SK-N-SH (cell line): ENCODE measurements at regions not wholly inside any gene's neighbourhood (a gene's known extent, or its start where the extent isn't known, plus 50 kb on each side); places are given as distances from the start of the nearest gene placed in this dataset.

Experiments
- CTCF ChIA-PET: fragments of 300-600, 350-600 bp; formaldehyde crosslinking; extraction: SDS; loops from one replicate; lab custom pipeline; 2021; lab: Yijun Ruan, JAX
- POLR2A ChIA-PET: fragments of 350-600 bp; sonication (Branson Sonifier 250); formaldehyde crosslinking; extraction: SDS; loops from one replicate; lab custom pipeline; 2020; ENCODE audit warnings: antibody characterized with exemption, inconsistent platforms; lab: Yijun Ruan, JAX
- DNase-seq: peaks from one replicate; pipeline ENCODE4 v3.0.0; 2012
- H2AFZ ChIP-seq: fragments of 200-600 bp; sonication (generic); 2 replicates; pipeline ENCODE4 v1.8.1; 2016; ENCODE audit warnings: antibody characterized with exemption, mild to moderate bottlenecking, low read depth
- H3F3A ChIP-seq: fragments of 200-600 bp; sonication (generic); replicated peaks from 2 replicates; pipeline ENCODE3; 2016; ENCODE audit warnings: antibody characterized with exemption, mild to moderate bottlenecking; ENCODE audit not compliant: insufficient read depth
- H3K27ac ChIP-seq, 2 experiments: fragments of 200-500 bp in 1 of 2; fragments of 200-600 bp in 1 of 2; sonication (Bioruptor generic) in 1 of 2; sonication (generic), shearing (Covaris generic) in 1 of 2; 2 replicates each; pipeline versions ENCODE4 v1.5.1 to v1.6.1; 2014 to 2016; ENCODE audit warnings: low read depth in 2 of 2, inconsistent platforms in 1 of 2, low read length in 1 of 2, mild to moderate bottlenecking in 1 of 2, mixed read lengths in 1 of 2
- H3K27me3 ChIP-seq: fragments of 200-600 bp; sonication (generic), shearing (Covaris generic); 2 replicates; pipeline ENCODE4 v1.6.1; 2016; ENCODE audit warnings: mixed run types; ENCODE audit not compliant: insufficient read depth
- H3K36me3 ChIP-seq, 2 experiments: fragments of 200-500 bp in 1 of 2; fragments of 200-600 bp in 1 of 2; sonication (Bioruptor generic) in 1 of 2; sonication (generic) in 1 of 2; replicated peaks in 1 of 2; 2 replicates each; pipeline versions ENCODE3 to v1.5.1; 2014 to 2016; ENCODE audit warnings: low read length in 1 of 2, mild to moderate bottlenecking in 1 of 2; ENCODE audit not compliant: insufficient read depth in 2 of 2, control insufficient read depth in 1 of 2
- H3K4me1 ChIP-seq, 2 experiments: fragments of 200-500 bp in 1 of 2; fragments of 200-600 bp in 1 of 2; sonication (Bioruptor generic) in 1 of 2; sonication (generic), shearing (Covaris generic) in 1 of 2; 2 replicates each; pipeline versions ENCODE4 v1.5.1 to v1.6.1; 2014 to 2016; ENCODE audit warnings: low read depth in 1 of 2, low read length in 1 of 2, mixed run types in 1 of 2; ENCODE audit not compliant: insufficient read depth in 2 of 2, control insufficient read depth in 1 of 2
- H3K4me2 ChIP-seq: fragments of 200-600 bp; sonication (generic), shearing (Covaris generic); 2 replicates; pipeline ENCODE4 v1.6.1; 2017; ENCODE audit warnings: mixed run types
- H3K4me3 ChIP-seq, 2 experiments: fragments of 200-500 bp in 1 of 2; fragments of 200-600 bp in 1 of 2; sonication (Bioruptor generic) in 1 of 2; sonication (generic), shearing (Covaris generic) in 1 of 2; 2 replicates each; pipeline versions ENCODE4 v1.5.1 to v1.8.1; 2014 to 2016; ENCODE audit warnings: low read depth in 2 of 2, inconsistent platforms in 1 of 2, low read length in 1 of 2, mild to moderate bottlenecking in 1 of 2, mixed read lengths in 1 of 2, moderate library complexity in 1 of 2
- H3K79me2 ChIP-seq: fragments of 200-600 bp; sonication (generic); 2 replicates; pipeline ENCODE4 v1.8.1; 2017; ENCODE audit warnings: mild to moderate bottlenecking; ENCODE audit not compliant: insufficient read depth
- H3K9ac ChIP-seq: fragments of 200-600 bp; sonication (generic); 2 replicates; pipeline ENCODE4 v1.6.1; 2017; ENCODE audit warnings: mixed run types
- H3K9me2 ChIP-seq: fragments of 200-600 bp; sonication (generic); 2 replicates; pipeline ENCODE4 v1.6.1; 2017; ENCODE audit warnings: mixed run types
- H3K9me3 ChIP-seq: fragments of 200-600 bp; sonication (generic); 2 replicates; pipeline ENCODE4 v1.6.1; 2017; ENCODE audit warnings: mixed run types, mild to moderate bottlenecking, moderate library complexity
- H4K20me1 ChIP-seq: fragments of 200-600 bp; sonication (generic); 2 replicates; pipeline ENCODE4 v1.6.1; 2017; ENCODE audit warnings: mild to moderate bottlenecking, mixed run types; ENCODE audit not compliant: insufficient read depth
- ELF1 ChIP-seq: IDR thresholded peaks from 2 replicates; pipeline ENCODE4 v1.4.0; 2012
- EZH2phosphoT487 ChIP-seq: fragments of 200-600 bp; sonication (generic); IDR thresholded peaks from 2 replicates; pipeline ENCODE4 v1.6.1; 2017; ENCODE audit warnings: low read depth, mixed run types, mild to moderate bottlenecking, antibody characterized with exemption, moderate library complexity, borderline replicate concordance
- GATA2 ChIP-seq: sonication (generic); formaldehyde crosslinking; IDR thresholded peaks from 2 replicates; pipeline ENCODE4 v1.5.0; 2020; ENCODE audit warnings: mild to moderate bottlenecking, missing genetic modification reagents
- JUND ChIP-seq: IDR thresholded peaks from 2 replicates; pipeline ENCODE4 v1.4.0; 2012
- MEF2A ChIP-seq: IDR thresholded peaks from 2 replicates; pipeline ENCODE4 v1.4.0; 2012; ENCODE audit warnings: low read depth, borderline replicate concordance
- NRF1 ChIP-seq: IDR thresholded peaks from 2 replicates; pipeline ENCODE4 v1.6.1; 2012; ENCODE audit warnings: low read depth, mild to moderate bottlenecking, low read length
- RAD21 ChIP-seq: IDR thresholded peaks from 2 replicates; pipeline ENCODE4 v1.6.1; 2012; ENCODE audit warnings: mild to moderate bottlenecking, low read length
- SIN3A ChIP-seq: IDR thresholded peaks from 2 replicates; pipeline ENCODE4 v1.6.1; 2012; ENCODE audit warnings: low read depth, mild to moderate bottlenecking, low read length, moderate library complexity, borderline replicate concordance
- SMC3 ChIP-seq: IDR thresholded peaks from 2 replicates; pipeline ENCODE4 v1.6.1; 2012; ENCODE audit warnings: low read depth, low read length, improper control_type of control experiment
- TCF12 ChIP-seq: IDR thresholded peaks from 2 replicates; pipeline ENCODE4 v1.4.0; 2012
- TEAD4 ChIP-seq: IDR thresholded peaks from 2 replicates; pipeline ENCODE4 v1.4.0; 2012; ENCODE audit warnings: mild to moderate bottlenecking, borderline replicate concordance; ENCODE audit not compliant: insufficient read depth
- WGBS: methylation state at CpG from one replicate; pipeline ENCODE4 v1.1.6; 2017; ENCODE audit warnings: low lambda C conversion rate; 5-methylcytosine and 5-hydroxymethylcytosine counted together
- TF ChIP-seq, protein P1 (sequence below): IDR thresholded peaks from 2 replicates; pipeline ENCODE4 v1.4.0; 2012; ENCODE audit warnings: low read depth, borderline replicate concordance
- TF ChIP-seq, protein P2 (sequence below): fragments of 150-350 bp; IDR thresholded peaks from 2 replicates; pipeline ENCODE4 v1.6.1; 2017; ENCODE audit warnings: antibody characterized with exemption, low read length, low read depth, borderline replicate concordance
- TF ChIP-seq, protein P3 (sequence below): fragments of 200-600 bp; sonication (generic); IDR thresholded peaks from 2 replicates; pipeline ENCODE4 v1.6.1; 2017; ENCODE audit warnings: antibody characterized with exemption, mild to moderate bottlenecking, moderate library complexity
- TF ChIP-seq, protein P4 (sequence below): IDR thresholded peaks from 2 replicates; pipeline ENCODE4 v1.6.1; 2012; ENCODE audit warnings: mild to moderate bottlenecking, low read depth, low read length, moderate library complexity
- TF ChIP-seq, protein P5 (sequence below): IDR thresholded peaks from 2 replicates; pipeline ENCODE4 v1.4.0; 2012; ENCODE audit warnings: low read depth, borderline replicate concordance
- TF ChIP-seq, protein P6 (sequence below): fragments of 150-350 bp; IDR thresholded peaks from 2 replicates; pipeline ENCODE4 v1.6.1; 2016; ENCODE audit warnings: mild to moderate bottlenecking, low read depth, low read length
- TF ChIP-seq, protein P7 (sequence below): IDR thresholded peaks from 2 replicates; pipeline ENCODE4 v1.4.0; 2012; ENCODE audit warnings: low read depth

DNA sequence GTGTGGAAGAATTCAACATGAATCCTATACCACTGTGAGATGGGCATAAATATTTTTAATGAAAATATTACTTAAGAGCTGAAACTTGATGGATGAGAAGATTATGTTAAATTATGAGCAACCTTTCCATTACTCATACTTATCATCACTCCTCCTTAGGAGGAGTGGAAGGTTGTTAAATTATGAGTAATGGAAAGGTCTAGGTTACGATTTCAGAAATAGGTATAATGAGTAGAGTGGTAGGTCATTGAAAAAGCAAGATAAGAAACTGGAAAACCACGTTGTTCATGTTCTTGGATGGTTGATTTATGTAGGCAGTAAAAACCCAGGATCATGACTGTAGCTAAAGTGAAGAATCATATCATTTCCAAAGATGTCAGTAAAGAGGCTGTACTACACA is 973.2 kb upstream of the RAG2 start:
- Histone ChIP-seq H3K36me3 (no peaks in the 10 kb centered on the region), H3F3A (no peaks in the 10 kb centered on the region), H3K79me2 (no peaks in the 10 kb centered on the region)
- no peak for DNase-seq
- TF ChIP-seq, protein P1, sequence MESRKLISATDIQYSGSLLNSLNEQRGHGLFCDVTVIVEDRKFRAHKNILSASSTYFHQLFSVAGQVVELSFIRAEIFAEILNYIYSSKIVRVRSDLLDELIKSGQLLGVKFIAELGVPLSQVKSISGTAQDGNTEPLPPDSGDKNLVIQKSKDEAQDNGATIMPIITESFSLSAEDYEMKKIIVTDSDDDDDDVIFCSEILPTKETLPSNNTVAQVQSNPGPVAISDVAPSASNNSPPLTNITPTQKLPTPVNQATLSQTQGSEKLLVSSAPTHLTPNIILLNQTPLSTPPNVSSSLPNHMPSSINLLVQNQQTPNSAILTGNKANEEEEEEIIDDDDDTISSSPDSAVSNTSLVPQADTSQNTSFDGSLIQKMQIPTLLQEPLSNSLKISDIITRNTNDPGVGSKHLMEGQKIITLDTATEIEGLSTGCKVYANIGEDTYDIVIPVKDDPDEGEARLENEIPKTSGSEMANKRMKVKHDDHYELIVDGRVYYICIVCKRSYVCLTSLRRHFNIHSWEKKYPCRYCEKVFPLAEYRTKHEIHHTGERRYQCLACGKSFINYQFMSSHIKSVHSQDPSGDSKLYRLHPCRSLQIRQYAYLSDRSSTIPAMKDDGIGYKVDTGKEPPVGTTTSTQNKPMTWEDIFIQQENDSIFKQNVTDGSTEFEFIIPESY, result no peak
- TF ChIP-seq, all 33 proteins: peak for 0
- H4K20me1 ChIP-seq, result no peaks in the 10 kb centered on the region
- CTCF ChIA-PET, result no interaction called here
- H3K4me1 ChIP-seq, result no peaks in the 10 kb centered on the region; a peak in 1 of 4 replicates
- peaks cover 4% of the 10 kb centered on the region; the same call in 1 of the 2 replicates for H3K9me2 ChIP-seq
- H3K27ac ChIP-seq, result no peak overlapping the region
- H3K4me3 ChIP-seq, result no peak overlapping the region
- no peak overlapping the region for H2AFZ ChIP-seq
- 5% methylated on average over 2 of the region's 2 CpGs for WGBS
- no peak overlapping the region for H3K4me2 ChIP-seq
- no peaks in the 10 kb centered on the region for H3K27me3 ChIP-seq
- no peak overlapping the region for H3K9ac ChIP-seq
- no peaks in the 10 kb centered on the region for H3K9me3 ChIP-seq
- POLR2A ChIA-PET, result no interaction called here

DNA sequence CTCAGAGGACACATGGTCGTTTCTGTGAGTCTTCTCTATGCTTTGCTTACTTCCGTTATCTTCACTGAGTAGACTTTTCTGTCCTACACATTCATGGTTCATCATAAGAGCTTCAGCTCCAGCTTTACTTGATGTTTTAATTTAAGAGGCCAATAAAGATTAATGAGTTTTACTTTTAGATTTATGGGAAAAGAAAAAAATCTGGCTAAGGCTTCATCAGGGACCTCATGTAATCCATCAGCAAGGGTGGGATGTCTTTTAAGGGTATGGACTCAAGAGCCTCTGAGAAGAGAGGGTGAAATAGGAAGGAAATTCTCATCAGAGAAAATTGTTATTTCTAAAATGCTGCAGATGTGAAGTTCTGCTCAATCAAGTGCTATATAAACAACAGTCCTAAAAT is 963.0 kb upstream of the RAG2 start:
- DNase-seq, result no peak
- no peak overlapping the region for H3K4me2 ChIP-seq
- H3K27me3 ChIP-seq, result no peaks in the 10 kb centered on the region
- CTCF ChIA-PET, result no interaction called here
- no peaks in the 10 kb centered on the region for H3K9me3 ChIP-seq
- H3K79me2 ChIP-seq, result no peaks in the 10 kb centered on the region
- H3K4me1 ChIP-seq, result peaks cover 3 to 15% of the 10 kb centered on the region in 2 experiments; a peak in 2 of 4 replicates
- H3F3A ChIP-seq, result no peaks in the 10 kb centered on the region
- no peak overlapping the region for H3K4me3 ChIP-seq
- H3K9ac ChIP-seq, result no peak overlapping the region
- no peaks in the 10 kb centered on the region; the same call in 1 of the 2 replicates for H3K9me2 ChIP-seq
- WGBS, result 37% methylated on average over 2 of the region's 2 CpGs
- H2AFZ ChIP-seq, result no peak overlapping the region
- POLR2A ChIA-PET, result no interaction called here
- H3K36me3 ChIP-seq, result no peaks in the 10 kb centered on the region
- no peaks in the 10 kb centered on the region for H4K20me1 ChIP-seq
- H3K27ac ChIP-seq, result no peak overlapping the region
- TF ChIP-seq ELF1 (no peak), JUND (no peak), SIN3A (no peak), GATA2 (CRISPR knock-in tag) (no peak), SMC3 (no peak), NRF1 (no peak), EZH2phosphoT487 (no peak), TEAD4 (no peak), MEF2A (no peak), RAD21 (no peak), TCF12 (no peak)
- TF ChIP-seq, protein P2, sequence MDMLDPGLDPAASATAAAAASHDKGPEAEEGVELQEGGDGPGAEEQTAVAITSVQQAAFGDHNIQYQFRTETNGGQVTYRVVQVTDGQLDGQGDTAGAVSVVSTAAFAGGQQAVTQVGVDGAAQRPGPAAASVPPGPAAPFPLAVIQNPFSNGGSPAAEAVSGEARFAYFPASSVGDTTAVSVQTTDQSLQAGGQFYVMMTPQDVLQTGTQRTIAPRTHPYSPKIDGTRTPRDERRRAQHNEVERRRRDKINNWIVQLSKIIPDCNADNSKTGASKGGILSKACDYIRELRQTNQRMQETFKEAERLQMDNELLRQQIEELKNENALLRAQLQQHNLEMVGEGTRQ, result no peak
- TF ChIP-seq, protein P3, sequence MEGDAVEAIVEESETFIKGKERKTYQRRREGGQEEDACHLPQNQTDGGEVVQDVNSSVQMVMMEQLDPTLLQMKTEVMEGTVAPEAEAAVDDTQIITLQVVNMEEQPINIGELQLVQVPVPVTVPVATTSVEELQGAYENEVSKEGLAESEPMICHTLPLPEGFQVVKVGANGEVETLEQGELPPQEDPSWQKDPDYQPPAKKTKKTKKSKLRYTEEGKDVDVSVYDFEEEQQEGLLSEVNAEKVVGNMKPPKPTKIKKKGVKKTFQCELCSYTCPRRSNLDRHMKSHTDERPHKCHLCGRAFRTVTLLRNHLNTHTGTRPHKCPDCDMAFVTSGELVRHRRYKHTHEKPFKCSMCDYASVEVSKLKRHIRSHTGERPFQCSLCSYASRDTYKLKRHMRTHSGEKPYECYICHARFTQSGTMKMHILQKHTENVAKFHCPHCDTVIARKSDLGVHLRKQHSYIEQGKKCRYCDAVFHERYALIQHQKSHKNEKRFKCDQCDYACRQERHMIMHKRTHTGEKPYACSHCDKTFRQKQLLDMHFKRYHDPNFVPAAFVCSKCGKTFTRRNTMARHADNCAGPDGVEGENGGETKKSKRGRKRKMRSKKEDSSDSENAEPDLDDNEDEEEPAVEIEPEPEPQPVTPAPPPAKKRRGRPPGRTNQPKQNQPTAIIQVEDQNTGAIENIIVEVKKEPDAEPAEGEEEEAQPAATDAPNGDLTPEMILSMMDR, result no peak
- TF ChIP-seq, protein P4, sequence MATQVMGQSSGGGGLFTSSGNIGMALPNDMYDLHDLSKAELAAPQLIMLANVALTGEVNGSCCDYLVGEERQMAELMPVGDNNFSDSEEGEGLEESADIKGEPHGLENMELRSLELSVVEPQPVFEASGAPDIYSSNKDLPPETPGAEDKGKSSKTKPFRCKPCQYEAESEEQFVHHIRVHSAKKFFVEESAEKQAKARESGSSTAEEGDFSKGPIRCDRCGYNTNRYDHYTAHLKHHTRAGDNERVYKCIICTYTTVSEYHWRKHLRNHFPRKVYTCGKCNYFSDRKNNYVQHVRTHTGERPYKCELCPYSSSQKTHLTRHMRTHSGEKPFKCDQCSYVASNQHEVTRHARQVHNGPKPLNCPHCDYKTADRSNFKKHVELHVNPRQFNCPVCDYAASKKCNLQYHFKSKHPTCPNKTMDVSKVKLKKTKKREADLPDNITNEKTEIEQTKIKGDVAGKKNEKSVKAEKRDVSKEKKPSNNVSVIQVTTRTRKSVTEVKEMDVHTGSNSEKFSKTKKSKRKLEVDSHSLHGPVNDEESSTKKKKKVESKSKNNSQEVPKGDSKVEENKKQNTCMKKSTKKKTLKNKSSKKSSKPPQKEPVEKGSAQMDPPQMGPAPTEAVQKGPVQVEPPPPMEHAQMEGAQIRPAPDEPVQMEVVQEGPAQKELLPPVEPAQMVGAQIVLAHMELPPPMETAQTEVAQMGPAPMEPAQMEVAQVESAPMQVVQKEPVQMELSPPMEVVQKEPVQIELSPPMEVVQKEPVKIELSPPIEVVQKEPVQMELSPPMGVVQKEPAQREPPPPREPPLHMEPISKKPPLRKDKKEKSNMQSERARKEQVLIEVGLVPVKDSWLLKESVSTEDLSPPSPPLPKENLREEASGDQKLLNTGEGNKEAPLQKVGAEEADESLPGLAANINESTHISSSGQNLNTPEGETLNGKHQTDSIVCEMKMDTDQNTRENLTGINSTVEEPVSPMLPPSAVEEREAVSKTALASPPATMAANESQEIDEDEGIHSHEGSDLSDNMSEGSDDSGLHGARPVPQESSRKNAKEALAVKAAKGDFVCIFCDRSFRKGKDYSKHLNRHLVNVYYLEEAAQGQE, result no peak
- TF ChIP-seq, protein P5, sequence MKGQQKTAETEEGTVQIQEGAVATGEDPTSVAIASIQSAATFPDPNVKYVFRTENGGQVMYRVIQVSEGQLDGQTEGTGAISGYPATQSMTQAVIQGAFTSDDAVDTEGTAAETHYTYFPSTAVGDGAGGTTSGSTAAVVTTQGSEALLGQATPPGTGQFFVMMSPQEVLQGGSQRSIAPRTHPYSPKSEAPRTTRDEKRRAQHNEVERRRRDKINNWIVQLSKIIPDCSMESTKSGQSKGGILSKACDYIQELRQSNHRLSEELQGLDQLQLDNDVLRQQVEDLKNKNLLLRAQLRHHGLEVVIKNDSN, result no peak
- TF ChIP-seq, protein P6, sequence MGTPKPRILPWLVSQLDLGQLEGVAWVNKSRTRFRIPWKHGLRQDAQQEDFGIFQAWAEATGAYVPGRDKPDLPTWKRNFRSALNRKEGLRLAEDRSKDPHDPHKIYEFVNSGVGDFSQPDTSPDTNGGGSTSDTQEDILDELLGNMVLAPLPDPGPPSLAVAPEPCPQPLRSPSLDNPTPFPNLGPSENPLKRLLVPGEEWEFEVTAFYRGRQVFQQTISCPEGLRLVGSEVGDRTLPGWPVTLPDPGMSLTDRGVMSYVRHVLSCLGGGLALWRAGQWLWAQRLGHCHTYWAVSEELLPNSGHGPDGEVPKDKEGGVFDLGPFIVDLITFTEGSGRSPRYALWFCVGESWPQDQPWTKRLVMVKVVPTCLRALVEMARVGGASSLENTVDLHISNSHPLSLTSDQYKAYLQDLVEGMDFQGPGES, result no peak
- TF ChIP-seq, protein P7, sequence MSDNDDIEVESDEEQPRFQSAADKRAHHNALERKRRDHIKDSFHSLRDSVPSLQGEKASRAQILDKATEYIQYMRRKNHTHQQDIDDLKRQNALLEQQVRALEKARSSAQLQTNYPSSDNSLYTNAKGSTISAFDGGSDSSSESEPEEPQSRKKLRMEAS, result no peak
